SK-N-SH treated with all-trans-retinoic acid at 6 μM for 48 hours (cell line): ENCODE measurements at regions not wholly inside any gene's neighbourhood (a gene's known extent, or its start where the extent isn't known, plus 50 kb on each side); places are given as distances from the start of the nearest gene placed in this dataset.

ENCODE experiments used
- ATAC-seq: fragments of 200-7000 bp; cut with Tn5 transposase; 3 replicates; pipeline ENCODE4 v1.9.1; 2020; ENCODE audit warnings: mild to moderate bottlenecking, moderate library complexity
- ARNTL ChIP-seq: fragments of 450-650 bp; formaldehyde crosslinking; IDR thresholded peaks from 2 replicates; pipeline ENCODE4 v1.5.0; 2020; ENCODE audit warnings: low read depth, mild to moderate bottlenecking, moderate library complexity, borderline replicate concordance
- BACH2 ChIP-seq: fragments of 250-450 bp; sonication (Bioruptor Pico); IDR thresholded peaks from 2 replicates; pipeline ENCODE4 v1.9.0; 2021; ENCODE audit warnings: mild to moderate bottlenecking, borderline replicate concordance
- CSDC2 ChIP-seq: fragments of 250-450 bp; sonication (Bioruptor Pico); IDR thresholded peaks from 2 replicates; pipeline ENCODE4 v1.5.0; 2020; ENCODE audit warnings: mild to moderate bottlenecking, moderate library complexity
- ESRRG ChIP-seq: fragments of 250-450 bp; sonication (Bioruptor Pico); IDR thresholded peaks from 2 replicates; pipeline ENCODE4 v1.6.1; 2021; ENCODE audit warnings: mild to moderate bottlenecking
- GLIS3 ChIP-seq: fragments of 250-450 bp; sonication (Bioruptor Pico); IDR thresholded peaks from 2 replicates; pipeline ENCODE4 v1.5.0; 2020; ENCODE audit warnings: mild to moderate bottlenecking, moderate library complexity
- ISL1 ChIP-seq: fragments of 250-450 bp; sonication (Bioruptor Pico); IDR thresholded peaks from 2 replicates; pipeline ENCODE4 v2.1.2; 2022; ENCODE audit warnings: mild to moderate bottlenecking, moderate library complexity
- OSR1 ChIP-seq: fragments of 250-450 bp; sonication (Bioruptor Pico); IDR thresholded peaks from 2 replicates; pipeline ENCODE4 v1.8.0; 2022; ENCODE audit warnings: moderate library complexity, mild to moderate bottlenecking, inconsistent platforms
- PPARA ChIP-seq: fragments of 250-450 bp; sonication (Bioruptor Pico); IDR thresholded peaks from 2 replicates; pipeline ENCODE4 v1.5.0; 2020; ENCODE audit warnings: mild to moderate bottlenecking, borderline replicate concordance
- RARB ChIP-seq: fragments of 250-450 bp; sonication (Bioruptor Pico); IDR thresholded peaks from 2 replicates; pipeline ENCODE4 v1.8.0; 2021; ENCODE audit warnings: mild to moderate bottlenecking, moderate library complexity
- TOX ChIP-seq: fragments of 250-450 bp; sonication (Bioruptor Pico); IDR thresholded peaks from 2 replicates; pipeline ENCODE4 v1.8.0; 2021; ENCODE audit warnings: mild to moderate bottlenecking, moderate library complexity, borderline replicate concordance
- ZC3H10 ChIP-seq: fragments of 250-450 bp; sonication (Bioruptor Pico); IDR thresholded peaks from 2 replicates; pipeline ENCODE4 v1.5.1; 2021; ENCODE audit warnings: mild to moderate bottlenecking, moderate library complexity
- ZFP30 ChIP-seq: fragments of 450-650 bp; formaldehyde crosslinking; IDR thresholded peaks from 2 replicates; pipeline ENCODE4 v1.5.0; 2022; ENCODE audit warnings: mild to moderate bottlenecking, moderate library complexity
- ZNF565 ChIP-seq: fragments of 450-650 bp; formaldehyde crosslinking; conservative IDR thresholded peaks from 2 replicates; pipeline ENCODE4 v1.5.0; 2020; ENCODE audit warnings: low read depth, mild to moderate bottlenecking, moderate library complexity
- ZNF70 ChIP-seq: fragments of 450-650 bp; formaldehyde crosslinking; IDR thresholded peaks from 2 replicates; pipeline ENCODE4 v1.5.0; 2020; ENCODE audit warnings: mild to moderate bottlenecking, moderate library complexity
- ZNF8 ChIP-seq: fragments of 450-650 bp; formaldehyde crosslinking; IDR thresholded peaks from 2 replicates; pipeline ENCODE4 v1.5.0; 2020; ENCODE audit warnings: mild to moderate bottlenecking, moderate library complexity
- TF ChIP-seq, protein P1 (sequence below): fragments of 250-450 bp; sonication (Bioruptor Pico); IDR thresholded peaks from 2 replicates; pipeline ENCODE4 v1.5.1; 2020; ENCODE audit warnings: low read depth, mild to moderate bottlenecking, moderate library complexity
- TF ChIP-seq, protein P2 (sequence below): fragments of 250-450 bp; sonication (Bioruptor Pico); IDR thresholded peaks from 2 replicates; pipeline ENCODE4 v1.8.0; 2020; ENCODE audit warnings: mild to moderate bottlenecking, moderate library complexity, borderline replicate concordance
- TF ChIP-seq, protein P3 (sequence below): fragments of 250-450 bp; sonication (Bioruptor Pico); IDR thresholded peaks from 2 replicates; pipeline ENCODE4 v1.5.1; 2021; ENCODE audit warnings: mild to moderate bottlenecking, moderate library complexity
- TF ChIP-seq, protein P4 (sequence below): fragments of 250-450 bp; sonication (Bioruptor Pico); IDR thresholded peaks from 2 replicates; pipeline ENCODE4 v1.8.0; 2021; ENCODE audit warnings: low read depth, mild to moderate bottlenecking, moderate library complexity, borderline replicate concordance

DNA sequence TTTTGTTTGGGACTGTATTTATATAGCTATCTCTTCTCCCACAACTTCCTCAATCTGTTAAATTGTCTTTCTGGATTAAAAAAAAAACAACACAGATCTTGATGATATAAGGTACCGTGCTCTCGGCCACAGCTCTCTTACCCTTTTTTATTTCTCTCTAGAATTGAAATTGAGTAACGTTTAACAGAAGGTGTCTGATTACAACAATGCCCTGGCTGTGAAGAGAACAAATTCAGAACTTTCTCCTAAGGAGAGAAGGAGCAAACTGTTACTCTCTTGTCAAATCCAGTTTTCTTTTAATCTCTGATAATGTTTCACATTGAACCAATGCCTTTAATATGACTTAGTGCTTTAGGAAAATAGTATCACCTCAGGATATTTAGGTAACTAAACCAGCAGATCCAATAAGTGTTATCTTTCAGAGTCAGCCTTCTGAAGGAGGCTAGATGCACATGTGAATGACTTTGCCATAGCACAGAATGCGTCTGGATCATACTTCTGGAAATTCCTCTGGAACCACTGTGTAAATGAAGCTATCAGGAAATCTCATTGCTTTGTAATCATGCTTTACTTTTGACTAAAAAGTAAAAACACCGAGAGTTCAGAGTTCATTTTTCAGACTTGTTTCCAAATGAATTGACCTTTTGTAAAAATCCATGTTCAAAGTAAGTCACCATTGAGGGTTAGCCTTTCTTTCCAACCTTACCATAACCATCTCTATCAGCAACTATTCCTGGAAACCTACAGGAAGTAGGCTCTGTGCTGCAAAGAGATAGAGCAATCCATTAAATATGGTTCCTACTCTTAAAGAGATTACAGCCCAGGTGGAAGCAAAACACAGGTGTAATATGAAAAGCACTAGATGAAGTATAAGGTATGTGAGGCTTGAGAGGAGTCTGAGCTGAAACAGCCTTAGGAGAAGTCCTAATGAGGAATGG, 147.0 kb upstream of the OSR1 start:
- TF ChIP-seq OSR1: no peak
- TF ChIP-seq, protein P1, sequence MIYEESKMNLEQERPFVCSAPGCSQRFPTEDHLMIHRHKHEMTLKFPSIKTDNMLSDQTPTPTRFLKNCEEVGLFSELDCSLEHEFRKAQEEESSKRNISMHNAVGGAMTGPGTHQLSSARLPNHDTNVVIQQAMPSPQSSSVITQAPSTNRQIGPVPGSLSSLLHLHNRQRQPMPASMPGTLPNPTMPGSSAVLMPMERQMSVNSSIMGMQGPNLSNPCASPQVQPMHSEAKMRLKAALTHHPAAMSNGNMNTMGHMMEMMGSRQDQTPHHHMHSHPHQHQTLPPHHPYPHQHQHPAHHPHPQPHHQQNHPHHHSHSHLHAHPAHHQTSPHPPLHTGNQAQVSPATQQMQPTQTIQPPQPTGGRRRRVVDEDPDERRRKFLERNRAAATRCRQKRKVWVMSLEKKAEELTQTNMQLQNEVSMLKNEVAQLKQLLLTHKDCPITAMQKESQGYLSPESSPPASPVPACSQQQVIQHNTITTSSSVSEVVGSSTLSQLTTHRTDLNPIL (CRISPR knock-in tag): no peak
- TF ChIP-seq ZNF565 (CRISPR knock-in tag): no peak
- TF ChIP-seq BACH2: no peak
- TF ChIP-seq ARNTL: no peak
- no peak for TF ChIP-seq GLIS3 (CRISPR knock-in tag)
- ATAC-seq: no peak

DNA sequence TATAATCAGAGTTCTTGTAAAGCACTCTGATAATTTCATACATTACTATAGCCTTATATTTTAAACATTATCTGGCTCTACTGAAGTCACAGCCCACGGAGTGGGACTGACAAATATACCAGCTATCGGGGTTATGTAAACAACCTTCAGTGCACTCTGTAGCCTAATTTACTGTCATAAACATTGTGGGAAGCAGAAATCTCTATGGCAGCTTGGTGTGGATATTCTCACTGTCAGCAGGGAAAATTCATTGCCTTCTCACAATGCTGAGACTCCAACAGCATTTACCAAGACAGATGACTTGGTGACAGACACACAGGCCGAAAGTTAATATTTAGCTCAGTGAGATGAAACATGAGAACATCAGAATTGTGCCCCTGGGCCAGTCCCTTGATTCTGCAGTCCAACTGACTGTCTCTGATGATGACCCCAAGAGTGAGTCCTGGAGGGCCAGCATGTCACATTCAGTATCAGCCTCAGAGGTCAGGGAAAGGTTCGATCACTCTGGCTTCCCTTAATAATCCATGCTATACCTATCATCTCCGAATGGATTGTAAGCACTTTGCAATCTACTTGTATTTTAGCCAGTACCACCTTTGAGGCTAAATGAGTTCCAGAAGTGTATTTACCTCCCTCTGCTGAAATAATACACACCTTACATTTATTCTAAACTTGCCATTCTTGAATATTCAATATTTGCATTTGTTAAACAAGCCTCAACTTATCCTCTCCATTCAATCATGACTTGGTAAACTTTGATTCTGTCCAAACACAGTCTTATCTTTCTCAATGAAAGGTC, 146.2 kb upstream of the OSR1 start:
- no peak for ATAC-seq
- TF ChIP-seq, protein P2, sequence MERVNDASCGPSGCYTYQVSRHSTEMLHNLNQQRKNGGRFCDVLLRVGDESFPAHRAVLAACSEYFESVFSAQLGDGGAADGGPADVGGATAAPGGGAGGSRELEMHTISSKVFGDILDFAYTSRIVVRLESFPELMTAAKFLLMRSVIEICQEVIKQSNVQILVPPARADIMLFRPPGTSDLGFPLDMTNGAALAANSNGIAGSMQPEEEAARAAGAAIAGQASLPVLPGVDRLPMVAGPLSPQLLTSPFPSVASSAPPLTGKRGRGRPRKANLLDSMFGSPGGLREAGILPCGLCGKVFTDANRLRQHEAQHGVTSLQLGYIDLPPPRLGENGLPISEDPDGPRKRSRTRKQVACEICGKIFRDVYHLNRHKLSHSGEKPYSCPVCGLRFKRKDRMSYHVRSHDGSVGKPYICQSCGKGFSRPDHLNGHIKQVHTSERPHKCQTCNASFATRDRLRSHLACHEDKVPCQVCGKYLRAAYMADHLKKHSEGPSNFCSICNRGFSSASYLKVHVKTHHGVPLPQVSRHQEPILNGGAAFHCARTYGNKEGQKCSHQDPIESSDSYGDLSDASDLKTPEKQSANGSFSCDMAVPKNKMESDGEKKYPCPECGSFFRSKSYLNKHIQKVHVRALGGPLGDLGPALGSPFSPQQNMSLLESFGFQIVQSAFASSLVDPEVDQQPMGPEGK (CRISPR knock-in tag): no peak
- no peak for TF ChIP-seq OSR1

DNA sequence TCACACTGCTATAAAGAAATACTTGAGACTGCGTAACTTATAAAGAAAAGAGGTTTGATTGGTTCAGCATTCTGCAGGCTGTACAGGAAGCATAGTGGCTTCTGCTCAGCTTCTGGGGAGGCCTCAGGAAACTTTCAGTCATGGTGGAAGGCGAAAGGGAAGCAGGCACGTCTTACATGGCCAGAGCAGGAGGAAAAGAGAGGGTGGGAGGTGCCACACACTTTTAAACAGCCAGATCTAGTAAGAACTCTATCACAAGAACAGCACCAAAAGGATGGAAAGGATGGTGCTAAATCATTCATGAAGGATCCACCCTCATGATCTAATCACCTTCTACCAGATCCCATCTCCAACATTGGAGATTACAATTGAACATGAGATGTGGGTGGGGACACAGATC, 145.5 kb upstream of the OSR1 start:
- no peak for TF ChIP-seq ZFP30 (CRISPR knock-in tag)
- TF ChIP-seq ZNF70 (CRISPR knock-in tag): no peak
- TF ChIP-seq CSDC2 (CRISPR knock-in tag): no peak
- TF ChIP-seq, protein P3, sequence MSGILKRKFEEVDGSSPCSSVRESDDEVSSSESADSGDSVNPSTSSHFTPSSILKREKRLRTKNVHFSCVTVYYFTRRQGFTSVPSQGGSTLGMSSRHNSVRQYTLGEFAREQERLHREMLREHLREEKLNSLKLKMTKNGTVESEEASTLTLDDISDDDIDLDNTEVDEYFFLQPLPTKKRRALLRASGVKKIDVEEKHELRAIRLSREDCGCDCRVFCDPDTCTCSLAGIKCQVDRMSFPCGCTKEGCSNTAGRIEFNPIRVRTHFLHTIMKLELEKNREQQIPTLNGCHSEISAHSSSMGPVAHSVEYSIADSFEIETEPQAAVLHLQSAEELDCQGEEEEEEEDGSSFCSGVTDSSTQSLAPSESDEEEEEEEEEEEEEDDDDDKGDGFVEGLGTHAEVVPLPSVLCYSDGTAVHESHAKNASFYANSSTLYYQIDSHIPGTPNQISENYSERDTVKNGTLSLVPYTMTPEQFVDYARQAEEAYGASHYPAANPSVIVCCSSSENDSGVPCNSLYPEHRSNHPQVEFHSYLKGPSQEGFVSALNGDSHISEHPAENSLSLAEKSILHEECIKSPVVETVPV (CRISPR knock-in tag): no peak
- no peak for TF ChIP-seq OSR1
- TF ChIP-seq TOX: no peak
- no peak for ATAC-seq

DNA sequence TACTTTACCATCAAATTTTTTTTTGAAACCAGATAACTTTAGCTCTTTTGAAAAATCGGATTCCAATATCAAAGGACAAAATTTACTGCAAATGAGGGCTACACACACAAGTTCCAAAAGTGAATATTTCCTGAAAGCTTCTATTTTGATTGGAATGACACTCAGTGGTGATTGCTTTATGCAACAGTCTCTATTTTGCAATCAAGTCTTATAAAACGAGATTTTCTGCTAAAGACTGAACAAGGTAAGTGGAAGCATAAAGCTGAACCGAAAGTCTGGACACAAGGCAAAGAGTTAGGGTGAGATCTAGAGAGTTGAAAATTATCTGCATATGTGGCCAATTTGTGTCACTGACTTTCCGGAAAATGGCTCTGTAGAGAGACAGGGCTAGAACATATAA, 145.0 kb upstream of the OSR1 start:
- no peak for ATAC-seq
- TF ChIP-seq ARNTL: no peak
- TF ChIP-seq GLIS3 (CRISPR knock-in tag): no peak
- no peak for TF ChIP-seq OSR1
- TF ChIP-seq, protein P4, sequence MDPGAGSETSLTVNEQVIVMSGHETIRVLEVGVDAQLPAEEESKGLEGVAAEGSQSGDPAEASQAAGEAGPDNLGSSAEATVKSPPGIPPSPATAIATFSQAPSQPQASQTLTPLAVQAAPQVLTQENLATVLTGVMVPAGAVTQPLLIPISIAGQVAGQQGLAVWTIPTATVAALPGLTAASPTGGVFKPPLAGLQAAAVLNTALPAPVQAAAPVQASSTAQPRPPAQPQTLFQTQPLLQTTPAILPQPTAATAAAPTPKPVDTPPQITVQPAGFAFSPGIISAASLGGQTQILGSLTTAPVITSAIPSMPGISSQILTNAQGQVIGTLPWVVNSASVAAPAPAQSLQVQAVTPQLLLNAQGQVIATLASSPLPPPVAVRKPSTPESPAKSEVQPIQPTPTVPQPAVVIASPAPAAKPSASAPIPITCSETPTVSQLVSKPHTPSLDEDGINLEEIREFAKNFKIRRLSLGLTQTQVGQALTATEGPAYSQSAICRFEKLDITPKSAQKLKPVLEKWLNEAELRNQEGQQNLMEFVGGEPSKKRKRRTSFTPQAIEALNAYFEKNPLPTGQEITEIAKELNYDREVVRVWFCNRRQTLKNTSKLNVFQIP (CRISPR knock-in tag): no peak
- TF ChIP-seq CSDC2 (CRISPR knock-in tag): no peak
- TF ChIP-seq BACH2: no peak
- no peak for TF ChIP-seq RARB (CRISPR knock-in tag)
- TF ChIP-seq ZNF8 (CRISPR knock-in tag): no peak
- no peak for TF ChIP-seq TOX
- no peak for TF ChIP-seq ZNF70 (CRISPR knock-in tag)
- TF ChIP-seq ISL1: no peak
- TF ChIP-seq ZC3H10 (CRISPR knock-in tag): no peak
- no peak for TF ChIP-seq ZNF565 (CRISPR knock-in tag)

DNA sequence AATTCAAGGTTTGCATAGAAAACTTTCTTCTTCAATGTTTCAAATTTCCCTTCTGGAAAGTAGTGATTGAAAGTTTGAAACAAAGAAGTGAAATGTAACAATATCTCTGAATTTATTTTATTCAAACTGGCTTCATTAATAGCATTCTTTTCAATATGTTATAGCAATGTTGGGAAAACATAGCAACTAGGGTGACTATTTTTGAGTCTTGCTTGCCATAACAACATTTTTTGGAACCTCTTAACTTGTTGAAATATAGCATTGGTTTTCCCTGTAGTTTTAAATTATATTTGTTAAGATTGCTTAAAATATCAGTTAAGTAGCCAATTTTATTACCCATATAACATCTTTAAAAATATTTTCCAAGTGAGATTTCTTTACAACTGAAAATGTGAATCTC, 141.7 kb upstream of the OSR1 start:
- ATAC-seq: no peak
- no peak for TF ChIP-seq ZNF70 (CRISPR knock-in tag)

DNA sequence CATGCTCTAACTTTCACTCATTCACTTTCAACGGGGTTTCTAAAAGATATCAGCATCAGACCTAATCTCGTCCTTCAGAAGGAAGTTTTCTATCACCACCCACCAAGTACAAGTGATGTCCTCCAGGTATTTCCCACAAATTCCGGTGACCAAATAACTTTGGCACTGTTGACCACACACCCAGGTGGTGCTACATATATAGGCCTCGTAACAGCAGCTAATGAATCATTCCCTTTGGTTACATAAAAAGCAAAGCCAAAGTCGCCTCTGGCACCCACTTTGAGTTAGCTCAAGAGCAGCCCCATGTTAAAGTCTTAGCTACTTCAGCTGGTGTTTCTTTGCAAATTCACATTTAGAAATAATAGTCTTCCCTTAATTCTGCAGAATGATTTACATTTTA, 138.2 kb upstream of the OSR1 start:
- ATAC-seq: no peak
- TF ChIP-seq TOX (no peak), ESRRG (CRISPR knock-in tag) (no peak), RARB (CRISPR knock-in tag) (no peak), PPARA (CRISPR knock-in tag) (no peak), ISL1 (no peak), ZFP30 (CRISPR knock-in tag) (no peak), BACH2 (no peak), OSR1 (no peak)
- TF ChIP-seq, protein P2 (CRISPR knock-in tag): no peak
- TF ChIP-seq, protein P3 (CRISPR knock-in tag): no peak
